MCF 10A (cell line): ENCODE measurements at regions not wholly inside any gene's neighbourhood (a gene's known extent, or its start where the extent isn't known, plus 50 kb on each side); places are given as distances from the start of the nearest gene placed in this dataset.
A peak's percentile ranks its signal among the peaks of the same experiment; 100 is the strongest.

ENCODE experiments used
- BruUV-seq: library from RNA; stranded (reverse); fragments of 400-500 nt; replicated peaks from 2 replicates; lab custom pipeline; 2021; lab: Mats Ljungman, UMichigan
- CTCF ChIA-PET: fragments of 300-600 bp; sonication (Branson Sonifier 250); formaldehyde crosslinking; extraction: SDS; loops from one replicate; lab custom pipeline; 2021; ENCODE audit warnings: antibody characterized with exemption, inconsistent platforms; lab: Yijun Ruan, JAX
- POLR2A ChIA-PET: fragments of 300-600, 350-650 bp; sonication (Branson Sonifier 250); formaldehyde crosslinking; extraction: SDS; loops from one replicate; lab custom pipeline; 2020; ENCODE audit warnings: antibody characterized with exemption, inconsistent platforms; lab: Yijun Ruan, JAX
- DNase-seq: peaks from one replicate; pipeline ENCODE4 v3.0.0-alpha.2; 2018; ENCODE audit not compliant: unreplicated experiment
- H3K27ac Mint-ChIP-seq: one replicate; pipeline ENCODE4 v1.8.0; 2022; ENCODE audit warnings: mild to moderate bottlenecking, low read depth, mixed read lengths; ENCODE audit not compliant: unreplicated experiment
- H3K27me3 Mint-ChIP-seq: one replicate; pipeline ENCODE4 v1.8.0; 2022; ENCODE audit warnings: mixed read lengths; ENCODE audit not compliant: insufficient read depth, unreplicated experiment
- H3K36me3 Mint-ChIP-seq: one replicate; pipeline ENCODE4 v1.8.0; 2022; ENCODE audit warnings: mild to moderate bottlenecking, moderate library complexity, mixed read lengths; ENCODE audit not compliant: insufficient read depth, unreplicated experiment
- H3K4me1 Mint-ChIP-seq: one replicate; pipeline ENCODE4 v1.8.0; 2022; ENCODE audit warnings: mixed read lengths; ENCODE audit not compliant: insufficient read depth, unreplicated experiment
- H3K4me3 Mint-ChIP-seq: one replicate; pipeline ENCODE4 v1.8.0; 2022; ENCODE audit warnings: mild to moderate bottlenecking, moderate library complexity, mixed read lengths; ENCODE audit not compliant: unreplicated experiment
- H3K9me3 Mint-ChIP-seq: one replicate; pipeline ENCODE4 v1.8.0; 2022; ENCODE audit warnings: mixed read lengths; ENCODE audit not compliant: unreplicated experiment
- intact Hi-C: fragments of 100-400 bp; cut with micrococcal nuclease; formaldehyde crosslinking; loops from 2 replicates; pipeline ENCODE4 v1.14.1; 2022
- TF ChIP-seq, protein P1 (sequence below): fragments of 200-600 bp; IDR thresholded peaks from one replicate; pipeline ENCODE4 v1.8.0; 2022; ENCODE audit warnings: antibody characterized with exemption, mild to moderate bottlenecking; ENCODE audit not compliant: unreplicated experiment

DNA sequence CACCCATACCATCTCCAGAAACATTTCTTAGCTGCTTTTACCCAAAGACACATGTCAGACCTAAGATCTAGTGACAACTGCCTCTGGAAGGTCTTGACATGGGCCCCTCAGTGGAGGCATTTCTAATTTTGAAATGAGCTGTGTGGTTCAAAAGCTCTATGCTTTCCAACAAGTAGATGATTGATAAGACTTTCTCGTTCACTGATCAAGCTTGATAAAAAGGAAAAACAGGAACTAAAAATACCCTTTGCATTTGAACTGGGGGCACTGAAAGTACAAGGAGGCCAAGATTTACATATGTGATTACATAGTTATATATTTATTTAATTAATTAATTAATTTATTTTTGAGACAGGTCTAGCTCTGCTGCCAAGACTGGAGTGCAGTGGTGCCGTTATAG is 61.3 kb upstream of the SCOC start:
- ChIA-PET CTCF (interaction anchor here (0.6 to 2.4 kb wide), 5 partner anchors 11 to 61 kb away, joined by 3 to 11 read pairs (median 4); no protein-coding TSS in a partner anchor), POLR2A (interaction anchor here (0.6 to 0.9 kb wide), 3 partner anchors 12 to 220 kb away, joined by 3 read pairs; no protein-coding TSS in a partner anchor)
- TF ChIP-seq, protein P1, sequence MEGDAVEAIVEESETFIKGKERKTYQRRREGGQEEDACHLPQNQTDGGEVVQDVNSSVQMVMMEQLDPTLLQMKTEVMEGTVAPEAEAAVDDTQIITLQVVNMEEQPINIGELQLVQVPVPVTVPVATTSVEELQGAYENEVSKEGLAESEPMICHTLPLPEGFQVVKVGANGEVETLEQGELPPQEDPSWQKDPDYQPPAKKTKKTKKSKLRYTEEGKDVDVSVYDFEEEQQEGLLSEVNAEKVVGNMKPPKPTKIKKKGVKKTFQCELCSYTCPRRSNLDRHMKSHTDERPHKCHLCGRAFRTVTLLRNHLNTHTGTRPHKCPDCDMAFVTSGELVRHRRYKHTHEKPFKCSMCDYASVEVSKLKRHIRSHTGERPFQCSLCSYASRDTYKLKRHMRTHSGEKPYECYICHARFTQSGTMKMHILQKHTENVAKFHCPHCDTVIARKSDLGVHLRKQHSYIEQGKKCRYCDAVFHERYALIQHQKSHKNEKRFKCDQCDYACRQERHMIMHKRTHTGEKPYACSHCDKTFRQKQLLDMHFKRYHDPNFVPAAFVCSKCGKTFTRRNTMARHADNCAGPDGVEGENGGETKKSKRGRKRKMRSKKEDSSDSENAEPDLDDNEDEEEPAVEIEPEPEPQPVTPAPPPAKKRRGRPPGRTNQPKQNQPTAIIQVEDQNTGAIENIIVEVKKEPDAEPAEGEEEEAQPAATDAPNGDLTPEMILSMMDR = no peak
- no peak overlapping the region for H3K27ac Mint-ChIP-seq
- H3K4me3 Mint-ChIP-seq = no peak overlapping the region
- BruUV-seq = no TSS peak
- H3K27me3 Mint-ChIP-seq = no peaks in the 10 kb centered on the region
- no peak for DNase-seq
- no peaks in the 10 kb centered on the region for H3K36me3 Mint-ChIP-seq
- intact Hi-C loops = no loop called here
- H3K4me1 Mint-ChIP-seq = peaks cover 32% of the 10 kb centered on the region
- no peaks in the 10 kb centered on the region for H3K9me3 Mint-ChIP-seq

- ChIA-PET CTCF (interaction anchor here (0.8 to 2.4 kb wide), 3 partner anchors 11 to 54 kb away, joined by 3 to 11 read pairs (median 4); no protein-coding TSS in a partner anchor), POLR2A (interaction anchor here (0.9 kb wide), 2 partner anchors 13 to 46 kb away, joined by 3 read pairs; no protein-coding TSS in a partner anchor)
- Mint-ChIP-seq H3K36me3 (no peaks in the 10 kb centered on the region), H3K4me1 (peaks cover 32% of the 10 kb centered on the region), H3K27ac (no peak overlapping the region), H3K27me3 (no peaks in the 10 kb centered on the region), H3K9me3 (no peaks in the 10 kb centered on the region), H3K4me3 (no peak overlapping the region)
- TF ChIP-seq, protein P1 = no peak
- no peak for DNase-seq
- BruUV-seq = no TSS peak
- intact Hi-C loops = no loop called here
These were observed 62.1 kb upstream of the SCOC start for GRCh38 chr4:140311257-140311835.

GRCh38 chr4:140309124-140309870 is 64.1 kb upstream of the SCOC start:
- TF ChIP-seq, protein P1 = peak; percentile 18
- intact Hi-C loops = loop anchor here (5.0 kb wide), 1 partner anchor 47 kb away; no protein-coding TSS in a partner anchor
- Mint-ChIP-seq H3K4me3 (peak overlapping the region; percentile 59), H3K4me1 (peaks cover 43% of the 10 kb centered on the region), H3K9me3 (no peaks in the 10 kb centered on the region), H3K27ac (peak overlapping the region; percentile 43), H3K36me3 (no peaks in the 10 kb centered on the region), H3K27me3 (no peaks in the 10 kb centered on the region)
- no TSS peak for BruUV-seq
- ChIA-PET POLR2A (interaction anchor here (0.6 to 3.1 kb wide), 14 partner anchors 9 to 752 kb away, joined by 3 to 16 read pairs (median 6); partner anchors contain the start of genes MAML3, MGST2 and SCOC), CTCF (interaction anchor here (0.7 to 3.8 kb wide), 16 partner anchors 11 to 653 kb away, joined by 3 to 20 read pairs (median 5); no protein-coding TSS in a partner anchor)
- peak; percentile 24 for DNase-seq
